Keratinocyte (primary cell): ENCODE measurements at regions not wholly inside any gene's neighbourhood (a gene's known extent, or its start where the extent isn't known, plus 50 kb on each side); places are given as distances from the start of the nearest gene placed in this dataset.

Source experiments
- DNase-seq: peaks from one replicate; pipeline ENCODE4 v3.0.0-alpha.2; 2011; ENCODE audit warnings: low read depth, missing footprints, low spot score
- FAIRE-seq: peaks from 2 replicates; lab custom pipeline; 2011; peaks lifted over from hg19 to GRCh38; lab: Jason Lieb, UNC
- H2AFZ ChIP-seq: 2 replicates; pipeline ENCODE4 v1.6.0; 2012; ENCODE audit warnings: low read length, control low read depth, inconsistent platforms; ENCODE audit not compliant: control insufficient read depth
- H3K27ac ChIP-seq: 2 replicates; pipeline ENCODE4 v1.5.1; 2011; ENCODE audit warnings: low read length; ENCODE audit not compliant: control insufficient read depth, insufficient read depth
- H3K27me3 ChIP-seq: 3 replicates; pipeline ENCODE4 v1.6.0; 2011; ENCODE audit warnings: low read length; ENCODE audit not compliant: control insufficient read depth, insufficient read depth; ENCODE audit errors: extremely low read depth
- H3K36me3 ChIP-seq, 2 experiments: 2 replicates in 1 of 2; 3 replicates in 1 of 2; pipeline ENCODE4 v1.5.1; 2011; ENCODE audit warnings: low read length in 2 of 2, mild to moderate bottlenecking in 1 of 2; ENCODE audit not compliant: control insufficient read depth in 2 of 2, insufficient read depth in 2 of 2; ENCODE audit errors: extremely low read depth in 1 of 2
- H3K4me1 ChIP-seq: 3 replicates; pipeline ENCODE4 v1.5.1; 2011; ENCODE audit warnings: low read length; ENCODE audit not compliant: control insufficient read depth, insufficient read depth; ENCODE audit errors: extremely low read depth
- H3K4me2 ChIP-seq: 3 replicates; pipeline ENCODE4 v1.6.0; 2011; ENCODE audit warnings: low read depth, low read length; ENCODE audit not compliant: control insufficient read depth, insufficient read depth; ENCODE audit errors: extremely low read depth
- H3K4me3 ChIP-seq, 3 experiments: fragments of 200-600 bp in 1 of 3; sonication (generic) in 1 of 3; 2 replicates in 2 of 3; 3 replicates in 1 of 3; pipeline ENCODE4 v1.5.1; 2011 to 2016; ENCODE audit warnings: low read length in 3 of 3, mild to moderate bottlenecking in 3 of 3, control low read depth in 2 of 3, inconsistent platforms in 1 of 3, low read depth in 1 of 3, mixed read lengths in 1 of 3, mixed run types in 1 of 3, moderate library complexity in 1 of 3; ENCODE audit not compliant: control insufficient read depth in 2 of 3, insufficient read depth in 2 of 3; ENCODE audit errors: extremely low read depth in 1 of 3
- H3K79me2 ChIP-seq: 2 replicates; pipeline ENCODE4 v1.6.0; 2012; ENCODE audit warnings: low read length; ENCODE audit not compliant: control insufficient read depth, insufficient read depth
- H3K9ac ChIP-seq: 3 replicates; pipeline ENCODE4 v1.6.0; 2011; ENCODE audit warnings: low read length; ENCODE audit not compliant: control insufficient read depth, insufficient read depth; ENCODE audit errors: extremely low read depth
- H3K9me1 ChIP-seq: 3 replicates; pipeline ENCODE4 v1.6.0; 2011; ENCODE audit warnings: low read length; ENCODE audit not compliant: control insufficient read depth, insufficient read depth; ENCODE audit errors: extremely low read depth
- H3K9me3 ChIP-seq: 2 replicates; pipeline ENCODE4 v1.5.1; 2012; ENCODE audit warnings: low read depth, low read length; ENCODE audit not compliant: control insufficient read depth
- H4K20me1 ChIP-seq: 3 replicates; pipeline ENCODE4 v1.6.0; 2011; ENCODE audit warnings: low read length; ENCODE audit not compliant: control insufficient read depth, insufficient read depth; ENCODE audit errors: extremely low read depth
- EZH2 ChIP-seq: IDR thresholded peaks from one replicate; pipeline ENCODE4 v1.6.1; 2012; ENCODE audit warnings: inconsistent platforms, mild to moderate bottlenecking, low read length, moderate library complexity
- dilution Hi-C: fragments of 300-500 bp; cut with MboI; formaldehyde crosslinking; loops from one replicate; pipeline ENCODE4 v1.7.0; 2020; ENCODE audit warnings: low sequenced_read_pairs; ENCODE audit not compliant: extremely low pct_ligation_motif_present
- TF ChIP-seq, protein P1 (sequence below), 3 experiments: IDR thresholded peaks in 1 of 3; conservative IDR thresholded peaks in 1 of 3; optimal IDR thresholded peaks in 1 of 3; 2 replicates in 2 of 3; 3 replicates in 1 of 3; pipeline versions ENCODE3 to v1.5.1; 2011; ENCODE audit warnings: low read length in 3 of 3, mild to moderate bottlenecking in 3 of 3, moderate library complexity in 2 of 3, control low read depth in 1 of 3, inconsistent platforms in 1 of 3; ENCODE audit not compliant: insufficient read depth in 2 of 3; ENCODE audit errors: extremely low read depth in 1 of 3

DNA sequence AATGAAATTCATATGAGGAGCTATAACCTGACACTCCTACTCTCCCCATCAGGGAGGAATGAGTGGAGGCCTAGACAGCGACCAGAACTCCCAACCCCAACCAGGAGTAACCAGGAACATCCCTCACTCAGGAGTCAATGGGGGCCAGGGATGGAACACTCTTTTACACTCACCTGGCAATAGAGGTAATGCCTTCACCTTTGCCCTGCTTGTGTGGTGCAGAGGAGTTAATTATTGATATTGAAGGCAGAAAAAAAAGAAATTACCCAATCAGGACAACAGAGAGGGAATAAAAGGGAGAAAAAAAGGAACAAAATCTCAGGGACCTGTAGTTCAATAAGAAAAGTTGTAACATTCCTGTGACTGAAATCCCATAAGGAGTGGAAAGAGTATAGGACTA is 141.5 kb downstream of the PPP4R3C start:
- dilution Hi-C loops = no loop called here
- Histone ChIP-seq H3K9me1 (no peaks in the 10 kb centered on the region), H3K9me3 (peaks cover 2% of the 10 kb centered on the region), H2AFZ (no peak overlapping the region), H3K27me3 (no peaks in the 10 kb centered on the region), H3K9ac (no peak overlapping the region), H3K4me1 (no peaks in the 10 kb centered on the region), H3K36me3 (no peaks in the 10 kb centered on the region), H3K4me2 (no peak overlapping the region), H3K4me3 (no peak overlapping the region), H4K20me1 (no peaks in the 10 kb centered on the region), H3K79me2 (no peaks in the 10 kb centered on the region), H3K27ac (no peak overlapping the region)
- DNase-seq (no peak), FAIRE-seq (no peak)
- TF ChIP-seq, protein P1, sequence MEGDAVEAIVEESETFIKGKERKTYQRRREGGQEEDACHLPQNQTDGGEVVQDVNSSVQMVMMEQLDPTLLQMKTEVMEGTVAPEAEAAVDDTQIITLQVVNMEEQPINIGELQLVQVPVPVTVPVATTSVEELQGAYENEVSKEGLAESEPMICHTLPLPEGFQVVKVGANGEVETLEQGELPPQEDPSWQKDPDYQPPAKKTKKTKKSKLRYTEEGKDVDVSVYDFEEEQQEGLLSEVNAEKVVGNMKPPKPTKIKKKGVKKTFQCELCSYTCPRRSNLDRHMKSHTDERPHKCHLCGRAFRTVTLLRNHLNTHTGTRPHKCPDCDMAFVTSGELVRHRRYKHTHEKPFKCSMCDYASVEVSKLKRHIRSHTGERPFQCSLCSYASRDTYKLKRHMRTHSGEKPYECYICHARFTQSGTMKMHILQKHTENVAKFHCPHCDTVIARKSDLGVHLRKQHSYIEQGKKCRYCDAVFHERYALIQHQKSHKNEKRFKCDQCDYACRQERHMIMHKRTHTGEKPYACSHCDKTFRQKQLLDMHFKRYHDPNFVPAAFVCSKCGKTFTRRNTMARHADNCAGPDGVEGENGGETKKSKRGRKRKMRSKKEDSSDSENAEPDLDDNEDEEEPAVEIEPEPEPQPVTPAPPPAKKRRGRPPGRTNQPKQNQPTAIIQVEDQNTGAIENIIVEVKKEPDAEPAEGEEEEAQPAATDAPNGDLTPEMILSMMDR (optimal IDR thresholded peaks at IDR 0.05 in 1 of 3, IDR thresholded peaks at IDR 0.05 in 1 of 3, conservative IDR thresholded peaks at IDR 0.05 in 1 of 3; ENCODE audit: extremely low read depth in 1 of 3, insufficient read depth in 2 of 3, low read length in 3 of 3) = no peak
- no peak for TF ChIP-seq EZH2

DNA sequence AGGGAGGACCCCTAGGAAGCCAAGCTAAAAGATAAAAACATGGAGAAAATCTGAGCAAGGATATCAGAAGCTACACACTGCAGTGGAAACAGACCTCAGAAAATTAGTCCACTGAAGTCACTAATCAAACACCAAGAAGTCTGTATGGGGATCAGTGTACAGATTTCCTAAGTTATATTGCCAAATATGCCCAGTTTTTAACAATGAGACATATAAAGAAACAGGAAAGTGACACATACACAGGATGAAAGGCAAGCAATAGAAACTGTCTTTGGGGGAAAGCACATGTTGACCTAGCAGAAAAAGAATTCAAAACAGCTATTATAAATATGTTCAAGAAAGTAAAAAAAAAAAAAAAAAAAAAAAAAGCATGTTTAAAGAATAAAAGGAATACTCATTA is 153.7 kb downstream of the PPP4R3C start:
- H3K9ac ChIP-seq = no peak overlapping the region
- no peaks in the 10 kb centered on the region for H3K4me1 ChIP-seq
- H3K9me1 ChIP-seq = no peaks in the 10 kb centered on the region
- no peak overlapping the region for H2AFZ ChIP-seq
- no peak overlapping the region for H3K4me2 ChIP-seq
- no peak for TF ChIP-seq EZH2
- TF ChIP-seq, protein P1 (optimal IDR thresholded peaks at IDR 0.05 in 1 of 3, IDR thresholded peaks at IDR 0.05 in 1 of 3, conservative IDR thresholded peaks at IDR 0.05 in 1 of 3; ENCODE audit: extremely low read depth in 1 of 3, insufficient read depth in 2 of 3, low read length in 3 of 3) = no peak
- FAIRE-seq (no peak), DNase-seq (no peak)
- H3K79me2 ChIP-seq = no peaks in the 10 kb centered on the region
- dilution Hi-C loops = no loop called here
- H3K27me3 ChIP-seq = no peaks in the 10 kb centered on the region
- H3K36me3 ChIP-seq = no peaks in the 10 kb centered on the region
- no peaks in the 10 kb centered on the region for H3K9me3 ChIP-seq
- no peak overlapping the region for H3K4me3 ChIP-seq
- H4K20me1 ChIP-seq = no peaks in the 10 kb centered on the region
- no peak overlapping the region for H3K27ac ChIP-seq
